Cardiac muscle cell (in vitro differentiated cells and primary cell): ENCODE measurements at regions not wholly inside any gene's neighbourhood (a gene's known extent, or its start where the extent isn't known, plus 50 kb on each side); places are given as distances from the start of the nearest gene placed in this dataset.

Experiments
- DNase-seq, 2 donors: peaks; one replicate each; pipeline versions ENCODE4 v3.0.0 to v3.0.0-alpha.2; 2010 to 2017; ENCODE audit warnings: low read depth in 1 of 2, low spot score in 1 of 2
- H3K27ac ChIP-seq: fragments of 200-600 bp; sonication (generic); 2 replicates; pipeline ENCODE4 v1.5.1; 2016
- H3K27me3 ChIP-seq: fragments of 200-600 bp; sonication (generic); 2 replicates; pipeline ENCODE4 v1.6.0; 2016; ENCODE audit warnings: control low read depth
- H3K36me3 ChIP-seq: fragments of 200-600 bp; sonication (generic); 2 replicates; pipeline ENCODE4 v1.5.1; 2016; ENCODE audit warnings: control low read depth
- H3K4me1 ChIP-seq: fragments of 200-600 bp; sonication (generic); 2 replicates; pipeline ENCODE4 v1.8.1; 2017; ENCODE audit warnings: low read depth, mild to moderate bottlenecking, mixed run types
- H3K4me3 ChIP-seq: fragments of 200-600 bp; sonication (generic); 2 replicates; pipeline ENCODE4 v1.5.1; 2016; ENCODE audit warnings: mild to moderate bottlenecking
- H3K9me3 ChIP-seq: fragments of 200-600 bp; sonication (generic); 2 replicates; pipeline ENCODE4 v1.5.1; 2017; ENCODE audit warnings: low read depth, mild to moderate bottlenecking, control low read depth
- TF ChIP-seq, protein P1 (sequence below): IDR thresholded peaks from 2 replicates; pipeline ENCODE4 v1.5.1; 2012; ENCODE audit warnings: low read depth, mild to moderate bottlenecking, low read length

DNA sequence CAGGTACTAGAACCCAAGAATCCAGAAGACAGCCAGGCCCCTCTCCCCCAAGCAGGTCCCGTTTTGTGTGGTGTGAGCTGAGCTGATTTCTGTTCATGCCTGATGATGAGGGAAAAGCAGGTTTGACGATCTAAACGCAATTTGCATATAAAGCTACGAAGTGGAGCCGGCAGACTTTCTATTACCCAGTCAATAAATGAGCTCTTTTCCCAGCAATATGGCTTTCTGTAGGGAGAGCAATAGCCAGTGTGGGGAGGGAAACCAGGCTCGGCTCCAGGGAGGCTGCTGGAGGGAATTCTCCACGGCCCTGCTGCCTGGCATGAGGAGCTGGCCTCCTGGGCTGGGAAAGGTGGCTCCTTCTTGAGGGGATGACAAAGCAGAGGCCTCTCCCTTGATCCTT lies 140.7 kb upstream of the AJAP1 start:
- no peaks in the 10 kb centered on the region for H3K4me1 ChIP-seq
- no peaks in the 10 kb centered on the region for H3K36me3 ChIP-seq
- H3K27me3 ChIP-seq = no peaks in the 10 kb centered on the region
- no peak for DNase-seq
- no peak overlapping the region for H3K27ac ChIP-seq
- TF ChIP-seq, protein P1, sequence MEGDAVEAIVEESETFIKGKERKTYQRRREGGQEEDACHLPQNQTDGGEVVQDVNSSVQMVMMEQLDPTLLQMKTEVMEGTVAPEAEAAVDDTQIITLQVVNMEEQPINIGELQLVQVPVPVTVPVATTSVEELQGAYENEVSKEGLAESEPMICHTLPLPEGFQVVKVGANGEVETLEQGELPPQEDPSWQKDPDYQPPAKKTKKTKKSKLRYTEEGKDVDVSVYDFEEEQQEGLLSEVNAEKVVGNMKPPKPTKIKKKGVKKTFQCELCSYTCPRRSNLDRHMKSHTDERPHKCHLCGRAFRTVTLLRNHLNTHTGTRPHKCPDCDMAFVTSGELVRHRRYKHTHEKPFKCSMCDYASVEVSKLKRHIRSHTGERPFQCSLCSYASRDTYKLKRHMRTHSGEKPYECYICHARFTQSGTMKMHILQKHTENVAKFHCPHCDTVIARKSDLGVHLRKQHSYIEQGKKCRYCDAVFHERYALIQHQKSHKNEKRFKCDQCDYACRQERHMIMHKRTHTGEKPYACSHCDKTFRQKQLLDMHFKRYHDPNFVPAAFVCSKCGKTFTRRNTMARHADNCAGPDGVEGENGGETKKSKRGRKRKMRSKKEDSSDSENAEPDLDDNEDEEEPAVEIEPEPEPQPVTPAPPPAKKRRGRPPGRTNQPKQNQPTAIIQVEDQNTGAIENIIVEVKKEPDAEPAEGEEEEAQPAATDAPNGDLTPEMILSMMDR = no peak
- no peak overlapping the region for H3K4me3 ChIP-seq
- H3K9me3 ChIP-seq = no peaks in the 10 kb centered on the region

DNA sequence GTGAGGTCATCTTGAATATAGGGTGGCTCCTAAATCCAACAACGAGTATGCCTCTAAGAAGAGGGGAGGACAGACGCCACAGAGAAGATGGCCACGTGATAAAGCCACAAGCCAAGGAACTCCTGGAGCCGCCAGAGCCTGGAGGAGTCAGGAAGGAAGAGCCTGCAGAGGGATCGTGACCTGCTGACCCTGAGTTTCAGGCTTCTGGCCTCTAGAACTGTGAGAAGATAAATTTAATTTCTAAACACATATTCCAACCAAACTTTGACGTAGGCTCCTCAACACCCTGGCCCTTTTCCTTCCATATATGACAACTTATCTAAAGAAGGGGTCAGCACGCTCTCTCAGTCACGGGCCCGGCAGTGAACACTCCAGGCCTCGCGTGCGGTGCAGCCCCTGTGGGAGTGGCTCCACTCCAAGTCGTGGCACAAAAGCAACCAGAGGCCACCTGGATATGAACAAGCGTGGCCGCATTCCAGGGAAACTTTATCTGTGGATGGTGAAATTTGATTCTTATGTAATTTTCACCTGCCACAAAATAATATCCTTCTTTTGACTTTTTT lies 138.6 kb upstream of the AJAP1 start:
- H3K27ac ChIP-seq = no peak overlapping the region
- H3K4me3 ChIP-seq = no peak overlapping the region
- TF ChIP-seq, protein P1 = no peak
- no peaks in the 10 kb centered on the region for H3K36me3 ChIP-seq
- no peaks in the 10 kb centered on the region for H3K4me1 ChIP-seq
- no peaks in the 10 kb centered on the region for H3K9me3 ChIP-seq
- DNase-seq = no peak
- no peaks in the 10 kb centered on the region for H3K27me3 ChIP-seq

DNA sequence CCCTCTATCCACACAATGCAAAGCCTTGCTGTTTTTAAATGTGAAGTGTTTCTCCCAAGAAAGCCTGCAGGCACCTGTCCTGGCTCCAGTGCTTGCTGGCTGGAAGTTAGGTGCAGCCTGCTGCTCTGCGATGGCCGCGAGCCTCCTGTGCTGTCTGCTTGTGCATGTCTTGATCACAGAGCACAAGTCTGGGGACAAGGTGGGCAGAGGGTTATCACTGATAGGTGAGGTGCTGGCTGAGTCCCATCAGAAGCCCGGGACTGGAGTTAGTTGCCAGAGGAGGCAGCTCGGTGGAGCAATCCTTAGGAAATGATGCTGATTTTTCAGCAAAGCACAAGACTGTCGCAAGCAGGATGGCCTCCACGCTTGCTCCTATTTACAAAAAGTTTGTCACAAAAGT lies 137.8 kb upstream of the AJAP1 start:
- Histone ChIP-seq H3K36me3 (no peaks in the 10 kb centered on the region), H3K27me3 (no peaks in the 10 kb centered on the region), H3K4me3 (no peak overlapping the region), H3K9me3 (no peaks in the 10 kb centered on the region), H3K4me1 (no peaks in the 10 kb centered on the region), H3K27ac (no peak overlapping the region)
- DNase-seq = no peak
- TF ChIP-seq, protein P1 = no peak

DNA sequence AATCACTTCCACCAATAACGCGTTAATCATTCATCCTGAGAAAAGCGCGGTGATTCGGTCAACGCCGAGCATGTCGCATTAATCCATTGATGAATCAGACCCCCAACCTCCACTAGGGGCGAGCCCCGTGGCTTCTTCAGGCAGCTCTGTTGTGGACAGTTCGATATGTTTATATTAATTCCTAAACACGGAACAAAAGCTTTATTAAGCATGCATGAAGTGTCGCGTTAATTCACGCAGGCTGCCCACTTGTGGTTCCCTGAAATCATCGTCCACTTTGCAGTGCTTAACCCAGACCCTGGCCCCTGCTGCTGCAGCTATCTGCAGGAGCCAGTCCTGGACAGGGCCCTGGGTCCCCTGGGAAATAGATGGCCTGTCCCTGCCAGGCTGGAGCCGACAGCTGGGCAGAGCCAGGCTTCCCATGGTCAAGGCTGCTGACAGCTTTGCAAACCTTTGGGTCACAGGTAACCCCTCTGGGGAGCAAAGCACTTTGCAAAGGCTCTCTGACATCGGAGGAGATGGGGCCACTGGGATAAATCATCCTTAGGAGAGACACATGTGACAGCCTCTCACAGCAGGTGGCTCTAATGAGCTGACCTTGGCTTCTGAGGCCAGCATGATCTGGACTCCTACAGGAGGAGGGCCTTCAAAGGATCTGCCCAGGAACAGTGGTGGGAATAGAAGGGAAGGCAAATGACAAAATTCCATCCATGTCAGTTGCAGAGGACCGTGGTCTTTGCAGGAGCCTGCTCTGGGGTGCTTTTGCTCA lies 137.0 kb upstream of the AJAP1 start:
- TF ChIP-seq, protein P1 = no peak

DNA sequence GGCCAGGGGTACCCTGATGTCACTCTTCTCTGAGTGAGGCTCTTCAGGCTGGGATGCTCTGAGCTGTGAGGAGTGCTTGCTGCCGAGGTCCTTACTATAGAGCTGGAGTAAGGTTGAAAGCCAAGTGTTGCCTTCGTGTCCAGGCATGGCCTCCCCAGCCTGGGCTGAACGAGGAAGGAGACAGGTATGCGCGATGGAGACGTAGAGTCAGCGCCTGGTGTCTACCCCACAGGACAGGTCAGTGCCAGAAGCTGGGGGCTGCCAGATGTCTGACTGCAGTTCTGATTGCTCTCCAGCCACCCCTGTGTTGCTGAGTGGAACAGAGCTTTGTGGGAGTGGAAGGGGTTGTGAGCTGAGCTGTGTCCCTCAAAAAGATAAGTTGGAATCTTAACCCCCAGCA lies 135.8 kb upstream of the AJAP1 start:
- H3K36me3 ChIP-seq = no peaks in the 10 kb centered on the region
- H3K27me3 ChIP-seq = no peaks in the 10 kb centered on the region
- no peaks in the 10 kb centered on the region for H3K9me3 ChIP-seq
- no peak overlapping the region for H3K27ac ChIP-seq
- DNase-seq = no peak
- TF ChIP-seq, protein P1 = no peak
- no peak overlapping the region for H3K4me3 ChIP-seq
- H3K4me1 ChIP-seq = no peaks in the 10 kb centered on the region

More for the DNA sequence above, 137.0 kb upstream of the AJAP1 start:
- no peak overlapping the region for H3K4me3 ChIP-seq
- H3K9me3 ChIP-seq = no peaks in the 10 kb centered on the region
- H3K4me1 ChIP-seq = no peaks in the 10 kb centered on the region
- no peak for DNase-seq
- H3K36me3 ChIP-seq = no peaks in the 10 kb centered on the region
- no peak overlapping the region for H3K27ac ChIP-seq
- no peaks in the 10 kb centered on the region for H3K27me3 ChIP-seq
